Endothelial cell of umbilical vein (primary cell): ENCODE measurements at regions not wholly inside any gene's neighbourhood (a gene's known extent, or its start where the extent isn't known, plus 50 kb on each side); places are given as distances from the start of the nearest gene placed in this dataset.

ENCODE experiments used
- BruUV-seq: library from RNA; stranded (reverse); fragments of 400-500 nt; replicated peaks from 2 replicates; lab custom pipeline; 2021; lab: Mats Ljungman, UMichigan
- CTCF ChIA-PET: fragments of 300-600, 350-600 bp; sonication (Branson Sonifier 250); formaldehyde crosslinking; loops from one replicate; lab custom pipeline; 2021; ENCODE audit warnings: antibody characterized with exemption, inconsistent platforms; lab: Charles Lee
- POLR2A ChIA-PET: fragments of 300-600, 350-600 bp; sonication (Branson Sonifier 250); formaldehyde crosslinking; loops from one replicate; lab custom pipeline; 2021; ENCODE audit warnings: antibody characterized with exemption, inconsistent platforms; lab: Charles Lee
- DNase-seq: peaks from one replicate; pipeline ENCODE4 v3.0.0-alpha.2; 2011; ENCODE audit warnings: low read depth, low spot score
- FAIRE-seq: peaks from 2 replicates; lab custom pipeline; 2011; peaks lifted over from hg19 to GRCh38; lab: Jason Lieb, UNC
- H2AFZ ChIP-seq: 2 replicates; pipeline ENCODE4 v1.6.0; 2012; ENCODE audit warnings: low read depth, low read length, control low read depth, inconsistent platforms
- H3K27ac ChIP-seq: 2 replicates; pipeline ENCODE4 v1.5.1; 2011; ENCODE audit warnings: low read depth, mild to moderate bottlenecking, control low read depth, low read length, moderate library complexity; ENCODE audit not compliant: insufficient read depth
- H3K27me3 ChIP-seq, 2 experiments: 2 replicates each; pipeline versions ENCODE4 v1.6.0 to v1.6.1; 2011; ENCODE audit warnings: low read length in 2 of 2, mixed read lengths in 1 of 2; ENCODE audit not compliant: control insufficient read depth in 2 of 2, insufficient read depth in 2 of 2
- H3K36me3 ChIP-seq, 2 experiments: 2 replicates in 1 of 2; 3 replicates in 1 of 2; pipeline ENCODE4 v1.5.1; 2011; ENCODE audit warnings: low read length in 2 of 2, mild to moderate bottlenecking in 1 of 2, moderate library complexity in 1 of 2; ENCODE audit not compliant: control insufficient read depth in 2 of 2, insufficient read depth in 2 of 2; ENCODE audit errors: extremely low read depth in 1 of 2
- H3K4me1 ChIP-seq: 3 replicates; pipeline ENCODE4 v1.5.1; 2011; ENCODE audit warnings: mild to moderate bottlenecking, low read length; ENCODE audit not compliant: control insufficient read depth, insufficient read depth; ENCODE audit errors: extremely low read depth
- H3K4me2 ChIP-seq: 2 replicates; pipeline ENCODE4 v1.6.1; 2011; ENCODE audit warnings: low read length, control low read depth, mixed read lengths; ENCODE audit not compliant: insufficient read depth
- H3K4me3 ChIP-seq, 3 experiments: fragments of 200-600 bp in 1 of 3; sonication (generic), shearing (Covaris generic) in 1 of 3; replicated peaks in 1 of 3; 2 replicates each; pipeline ENCODE4 v1.5.1; 2011 to 2016; ENCODE audit warnings: control low read depth in 3 of 3, low read length in 3 of 3, mild to moderate bottlenecking in 2 of 3, inconsistent platforms in 1 of 3, low read depth in 1 of 3, moderate library complexity in 1 of 3; ENCODE audit not compliant: insufficient read depth in 1 of 3
- H3K79me2 ChIP-seq: 2 replicates; pipeline ENCODE4 v1.6.0; 2012; ENCODE audit warnings: low read length, inconsistent platforms; ENCODE audit not compliant: control insufficient read depth, insufficient read depth
- H3K9ac ChIP-seq: replicated peaks from 2 replicates; pipeline ENCODE3; 2011; ENCODE audit warnings: low read length, control low read depth; ENCODE audit not compliant: insufficient read depth; ENCODE audit errors: extremely low read depth
- H3K9me1 ChIP-seq: replicated peaks from 3 replicates; pipeline ENCODE4 v1.6.0; 2011; ENCODE audit warnings: mild to moderate bottlenecking, low read length; ENCODE audit not compliant: control insufficient read depth, insufficient read depth; ENCODE audit errors: extremely low read depth
- H3K9me3 ChIP-seq: replicated peaks from 2 replicates; pipeline ENCODE4 v1.5.1; 2012; ENCODE audit warnings: low read length, inconsistent platforms; ENCODE audit not compliant: control insufficient read depth, insufficient read depth
- H4K20me1 ChIP-seq: replicated peaks from 2 replicates; pipeline ENCODE3; 2011; ENCODE audit warnings: mild to moderate bottlenecking, low read length; ENCODE audit not compliant: control insufficient read depth, insufficient read depth; ENCODE audit errors: extremely low read depth
- CTCF ChIP-seq, 2 donors: IDR thresholded peaks; 1 replicate in 1 of 2; 2 replicates in 1 of 2; pipeline ENCODE4 v1.5.1; 2011; ENCODE audit warnings: low read length in 2 of 2, mild to moderate bottlenecking in 2 of 2, moderate library complexity in 2 of 2, control low read depth in 1 of 2, inconsistent platforms in 1 of 2, low read depth in 1 of 2; ENCODE audit not compliant: insufficient read depth in 1 of 2; ENCODE audit errors: extremely low read depth in 1 of 2
- EZH2 ChIP-seq: IDR thresholded peaks from 2 replicates; pipeline ENCODE4 v1.6.1; 2012; ENCODE audit warnings: borderline replicate concordance, low read depth, mild to moderate bottlenecking, moderate library complexity, low read length, inconsistent platforms; ENCODE audit not compliant: severe bottlenecking
- FOS ChIP-seq: IDR thresholded peaks from 2 replicates; pipeline ENCODE4 v1.6.1; 2011; ENCODE audit warnings: mild to moderate bottlenecking, low read length, moderate library complexity, borderline replicate concordance; ENCODE audit not compliant: insufficient read depth
- GATA2 ChIP-seq: IDR thresholded peaks from 2 replicates; pipeline ENCODE4 v1.7.0; 2011; ENCODE audit warnings: low read depth, mild to moderate bottlenecking, moderate library complexity, mixed read lengths, low read length; ENCODE audit not compliant: insufficient read length, insufficient read depth
- JUN ChIP-seq: IDR thresholded peaks from 2 replicates; pipeline ENCODE4 v1.6.1; 2011; ENCODE audit warnings: borderline replicate concordance, low read depth; ENCODE audit not compliant: insufficient read length, insufficient read depth
- MAX ChIP-seq: IDR thresholded peaks from 2 replicates; pipeline ENCODE4 v1.6.1; 2011; ENCODE audit not compliant: insufficient read depth, insufficient read length
- MYC ChIP-seq: IDR thresholded peaks from one replicate; pipeline ENCODE4 v1.6.1; 2011; ENCODE audit warnings: mild to moderate bottlenecking, low read depth, low read length
- POLR2A ChIP-seq: IDR thresholded peaks from 2 replicates; pipeline ENCODE4 v1.6.1; 2012; ENCODE audit warnings: low read depth, mild to moderate bottlenecking, control low read depth, low read length
- POLR2AphosphoS5 ChIP-seq: IDR thresholded peaks from 2 replicates; pipeline ENCODE4 v1.6.1; 2012; ENCODE audit warnings: low read depth, mild to moderate bottlenecking, control low read depth, low read length, moderate library complexity; ENCODE audit not compliant: insufficient read depth
- dilution Hi-C: fragments of 300-500 bp; cut with MboI; formaldehyde crosslinking; loops from one replicate; pipeline ENCODE4 v1.15.0; 2019; ENCODE audit warnings: low sequenced_read_pairs; ENCODE audit not compliant: extremely low pct_ligation_motif_present
- intact Hi-C: fragments of 100-400 bp; cut with micrococcal nuclease; formaldehyde crosslinking; loops from one replicate; pipeline ENCODE4 v1.10.0; 2022

DNA sequence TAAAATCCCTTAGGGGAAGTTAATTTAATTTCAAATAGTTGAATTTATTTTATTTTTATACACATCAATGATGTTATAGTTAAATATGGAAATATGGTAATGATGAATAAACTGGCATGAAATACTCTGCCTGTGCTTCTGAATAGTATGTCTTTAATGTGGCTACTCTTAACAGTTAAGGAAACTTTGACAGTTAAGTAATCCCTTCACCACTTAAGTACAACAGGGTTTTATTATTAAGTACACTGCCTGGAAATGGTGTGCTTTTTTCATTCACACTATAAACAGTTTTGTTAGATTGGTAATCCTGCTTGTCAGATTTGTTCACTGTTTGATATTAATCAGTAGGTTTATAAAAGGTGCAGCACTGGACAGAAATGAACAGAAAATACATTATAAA lies 412.0 kb upstream of the ZEB2 start:
- Histone ChIP-seq H3K9me3 (no peaks in the 10 kb centered on the region), H3K4me2 (no peak overlapping the region), H2AFZ (no peak overlapping the region), H3K36me3 (no peaks in the 10 kb centered on the region), H3K9me1 (no peaks in the 10 kb centered on the region), H3K4me1 (no peaks in the 10 kb centered on the region), H3K27ac (no peak overlapping the region), H3K4me3 (no peak overlapping the region), H4K20me1 (no peaks in the 10 kb centered on the region), H3K79me2 (no peaks in the 10 kb centered on the region), H3K27me3 (no peaks in the 10 kb centered on the region), H3K9ac (no peak overlapping the region)
- DNase-seq (no peak), FAIRE-seq (no peak)
- ChIA-PET POLR2A (no interaction called here), CTCF (no interaction called here)
- no TSS peak for BruUV-seq
- dilution Hi-C loops (no loop called here), intact Hi-C loops (no loop called here)
- TF ChIP-seq MYC (no peak), EZH2 (no peak), MAX (no peak), JUN (no peak), GATA2 (no peak), POLR2A (no peak), FOS (no peak), POLR2AphosphoS5 (no peak), CTCF (IDR thresholded peaks at IDR 0.05; ENCODE audit: extremely low read depth in 1 of 2, insufficient read depth in 1 of 2, low read depth in 1 of 2, low read length in 2 of 2) (no peak)
